GM11168 (cell line): ENCODE measurements at regions not wholly inside any gene's neighbourhood (a gene's known extent, or its start where the extent isn't known, plus 50 kb on each side); places are given as distances from the start of the nearest gene placed in this dataset.

Source experiments
- in situ Hi-C: fragments of 300-500 bp; cut with MboI; formaldehyde crosslinking; loops from one replicate; pipeline ENCODE4 v1.12.0; 2022; ENCODE audit warnings: low sequenced_read_pairs; ENCODE audit not compliant: unreplicated experiment

DNA sequence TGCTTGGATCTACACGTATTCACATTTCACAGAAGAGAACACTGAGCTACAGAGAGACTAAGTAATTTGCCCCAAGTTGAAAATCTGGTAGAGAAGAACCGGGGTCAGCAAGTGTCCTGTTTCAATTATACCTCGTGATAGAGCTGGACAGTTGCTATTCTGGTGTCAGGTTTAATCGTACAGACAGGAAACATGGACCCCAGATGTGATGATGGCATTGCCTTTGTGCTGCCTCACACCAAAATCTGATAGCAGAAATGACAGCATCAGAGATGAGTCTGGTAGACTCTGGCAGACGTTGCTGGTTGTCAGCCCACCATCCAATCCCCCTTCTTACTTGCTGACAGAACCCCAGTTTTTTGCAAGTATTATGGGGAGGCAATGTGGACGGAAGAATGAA lies 112.1 kb upstream of the FOXF1 start:
- in situ Hi-C loops = no loop called here

- in situ Hi-C loops = no loop called here
Measured at GRCh38 chr16:86398622-86399021, 111.7 kb upstream of the FOXF1 start.

- in situ Hi-C loops = no loop called here
Measured at GRCh38 chr16:86401126-86401525, 109.2 kb upstream of the FOXF1 start.

DNA sequence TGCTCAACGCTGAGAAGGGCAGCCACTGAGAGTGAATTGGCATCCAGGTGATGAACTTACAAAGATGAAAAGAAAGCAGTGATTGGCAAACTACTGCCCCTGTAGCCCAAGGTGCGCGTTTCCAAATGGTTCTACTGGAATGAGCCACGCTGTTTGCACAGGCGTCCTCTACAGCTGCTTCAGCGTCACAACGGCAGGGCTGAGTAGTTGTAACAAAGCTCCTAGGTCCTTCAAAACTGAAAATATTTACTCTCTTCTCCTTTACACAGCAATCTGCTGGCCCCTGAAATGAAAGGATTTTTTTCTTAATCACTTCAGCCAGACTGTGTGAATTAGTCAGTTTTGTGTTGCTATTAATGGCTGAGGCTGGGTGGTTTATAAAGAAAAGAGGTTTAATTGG lies 107.2 kb upstream of the FOXF1 start:
- in situ Hi-C loops = no loop called here

- in situ Hi-C loops = no loop called here
Measured at GRCh38 chr16:86403541-86404163, 106.7 kb upstream of the FOXF1 start.

GRCh38 chr16:86404678-86405077 lies 105.6 kb upstream of the FOXF1 start:
- in situ Hi-C loops = no loop called here

DNA sequence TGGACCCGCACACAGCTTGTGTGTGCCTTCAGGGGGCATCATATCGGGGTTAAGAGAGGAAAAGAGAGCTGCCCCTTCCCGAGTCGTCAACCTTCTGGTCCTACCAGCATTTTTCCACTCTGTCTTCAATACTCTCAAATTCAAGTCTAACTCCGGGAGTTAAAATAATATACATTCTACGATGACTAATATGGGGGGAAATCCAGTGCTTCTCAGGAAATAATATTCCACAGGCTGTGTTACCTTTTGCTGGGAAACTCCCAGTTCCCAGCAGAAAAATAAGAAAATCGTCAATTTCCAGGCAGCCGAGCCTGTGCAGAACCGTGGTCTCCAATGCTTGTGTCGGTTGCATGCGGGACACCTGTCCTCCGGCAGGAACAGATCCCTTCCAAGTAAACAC lies 105.0 kb upstream of the FOXF1 start:
- in situ Hi-C loops = no loop called here

- in situ Hi-C loops = no loop called here
Measured at GRCh38 chr16:86406056-86406455, 104.3 kb upstream of the FOXF1 start.

DNA sequence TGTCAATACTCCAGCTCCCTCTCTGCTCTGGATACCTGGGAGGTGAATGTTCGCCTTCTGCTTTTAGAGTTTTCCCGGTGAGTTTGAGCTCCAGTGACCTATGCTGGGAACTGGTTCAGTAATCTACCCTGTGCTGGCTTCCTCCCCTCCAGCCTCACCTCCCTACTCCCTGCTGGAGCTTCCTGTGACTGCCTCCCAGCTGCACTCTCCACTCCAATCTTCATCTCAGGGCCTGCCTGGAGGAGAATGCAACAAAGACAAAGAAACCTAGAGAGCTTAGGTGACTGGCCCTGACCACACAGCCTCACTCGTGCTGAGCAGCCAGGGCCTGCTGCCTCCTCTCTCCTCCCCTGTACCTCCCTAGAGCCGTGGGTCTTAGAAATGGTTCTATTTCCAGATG lies 101.6 kb upstream of the FOXF1 start:
- in situ Hi-C loops = no loop called here

GRCh38 chr16:86410081-86410480 lies 100.2 kb upstream of the FOXF1 start:
- in situ Hi-C loops = no loop called here

- in situ Hi-C loops = no loop called here
Measured at GRCh38 chr16:86410529-86410928, 99.8 kb upstream of the FOXF1 start.

DNA sequence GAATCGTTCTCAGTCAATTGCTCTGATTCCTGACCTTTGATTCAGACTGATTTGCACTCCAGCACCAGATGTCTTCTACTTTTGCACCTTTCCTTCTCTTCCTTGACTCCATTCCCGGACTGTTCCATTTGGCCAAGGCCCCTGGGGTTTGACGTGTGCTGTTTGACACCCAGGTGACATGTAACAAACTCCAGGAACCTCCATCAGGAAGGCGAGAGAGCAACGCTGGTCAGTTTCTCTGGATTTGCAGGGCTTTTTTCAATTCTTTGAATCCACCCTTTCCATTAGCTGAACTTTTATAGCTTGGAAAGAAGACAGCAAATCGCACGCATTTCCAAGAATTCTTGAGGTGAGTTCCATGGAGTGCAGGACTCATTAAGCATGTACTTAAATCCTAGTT lies 98.4 kb upstream of the FOXF1 start:
- in situ Hi-C loops = no loop called here

DNA sequence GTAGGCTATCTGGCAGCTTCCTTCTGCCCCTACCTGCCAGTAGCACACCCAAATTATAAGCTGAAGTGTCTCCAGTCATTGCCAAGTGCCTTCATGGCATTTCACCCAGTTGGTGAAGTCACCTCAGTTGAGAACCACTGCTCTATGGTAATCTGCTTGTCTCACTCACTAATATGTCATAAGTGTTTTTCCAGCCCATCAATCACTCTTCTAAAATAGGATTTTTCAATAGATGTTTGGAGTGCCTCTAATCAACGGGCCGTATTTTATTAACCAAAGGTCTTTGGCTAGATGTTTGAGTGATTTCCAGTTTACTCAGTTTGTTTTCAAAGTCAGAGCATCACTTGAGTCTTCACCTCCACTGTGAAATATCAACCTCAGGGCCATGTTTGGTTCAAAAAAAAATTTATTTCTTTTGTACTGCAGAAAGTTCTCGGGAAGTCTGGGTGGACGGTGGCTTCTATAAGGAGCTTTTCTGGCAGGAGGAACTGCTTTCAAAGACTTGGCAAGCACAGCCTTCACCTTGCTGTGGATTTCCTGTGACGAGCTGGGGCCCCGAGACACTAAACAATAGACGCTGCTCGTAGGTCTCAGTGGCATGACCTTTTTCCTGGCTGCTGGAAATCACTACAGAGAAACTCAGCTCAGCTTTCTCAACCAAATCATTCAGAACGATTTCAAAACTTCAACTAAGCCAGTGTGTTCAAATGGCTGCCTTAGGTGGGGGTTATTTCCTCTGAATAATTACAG lies 95.2 kb upstream of the FOXF1 start:
- in situ Hi-C loops = no loop called here

- in situ Hi-C loops = no loop called here
Measured at GRCh38 chr16:86418981-86419380, 91.3 kb upstream of the FOXF1 start.

GRCh38 chr16:86419518-86419917 lies 90.8 kb upstream of the FOXF1 start:
- in situ Hi-C loops = no loop called here

GRCh38 chr16:86421995-86422394 lies 88.3 kb upstream of the FOXF1 start:
- in situ Hi-C loops = no loop called here

GRCh38 chr16:86424398-86424797 lies 85.9 kb upstream of the FOXF1 start:
- in situ Hi-C loops = no loop called here

DNA sequence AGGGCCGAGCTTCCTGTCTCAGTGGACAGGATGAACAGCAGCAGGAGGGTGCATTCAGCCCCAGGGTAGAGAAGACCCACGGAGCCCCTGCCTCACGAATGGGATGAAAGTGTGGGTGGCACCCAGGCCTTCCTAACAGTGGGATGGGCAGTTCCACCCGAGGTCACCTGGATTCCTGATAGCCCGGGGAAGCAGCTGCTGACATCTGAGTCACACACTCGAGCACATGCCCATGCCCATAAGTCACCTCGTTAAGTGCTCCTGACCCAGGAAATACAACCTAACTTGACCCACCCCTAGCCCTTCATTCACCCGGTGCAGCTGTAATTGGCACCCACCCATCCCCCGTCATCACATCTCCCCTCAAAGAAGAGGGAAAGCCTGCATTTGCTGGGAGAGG lies 85.3 kb upstream of the FOXF1 start:
- in situ Hi-C loops = no loop called here

DNA sequence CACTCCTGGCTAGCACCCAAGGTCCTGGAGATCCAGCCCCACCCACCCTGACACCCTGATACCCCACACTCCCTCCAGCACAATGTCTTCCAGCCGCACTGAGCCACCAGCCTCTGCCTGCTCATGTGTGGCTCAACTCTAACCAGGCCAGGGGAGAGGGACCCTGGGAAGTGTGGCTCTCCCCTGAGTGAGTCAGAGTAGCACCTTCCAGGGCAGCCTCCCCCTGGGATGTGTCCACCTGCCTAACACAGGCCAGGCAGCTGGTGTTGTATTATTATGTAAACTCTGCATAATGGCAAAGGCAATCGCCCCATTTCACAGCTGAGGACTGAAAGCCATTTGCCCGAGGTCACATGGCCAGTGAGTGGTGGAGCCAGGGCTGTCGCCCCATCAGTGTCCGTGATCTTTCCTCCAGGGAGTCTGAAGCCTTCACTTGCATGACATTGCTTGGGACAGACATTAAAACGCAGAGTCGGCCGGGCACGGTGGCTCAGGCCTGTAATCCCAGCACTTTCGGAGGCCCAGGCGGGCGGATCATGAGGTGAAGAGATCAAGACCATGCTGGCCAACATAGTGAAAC lies 84.2 kb upstream of the FOXF1 start:
- in situ Hi-C loops = no loop called here

GRCh38 chr16:86427433-86427851 lies 82.9 kb upstream of the FOXF1 start:
- in situ Hi-C loops = no loop called here

- in situ Hi-C loops = no loop called here
Measured at GRCh38 chr16:86428729-86429517, 81.4 kb upstream of the FOXF1 start.
